Keratinocyte (primary cell): ENCODE measurements at regions not wholly inside any gene's neighbourhood (a gene's known extent, or its start where the extent isn't known, plus 50 kb on each side); places are given as distances from the start of the nearest gene placed in this dataset.

Source experiments
- EZH2 ChIP-seq: IDR thresholded peaks from one replicate; pipeline ENCODE4 v1.6.1; 2012; ENCODE audit warnings: inconsistent platforms, mild to moderate bottlenecking, low read length, moderate library complexity
- TF ChIP-seq, protein P1 (sequence below), 3 experiments: IDR thresholded peaks in 1 of 3; conservative IDR thresholded peaks in 1 of 3; optimal IDR thresholded peaks in 1 of 3; 2 replicates in 2 of 3; 3 replicates in 1 of 3; pipeline versions ENCODE3 to v1.5.1; 2011; ENCODE audit warnings: low read length in 3 of 3, mild to moderate bottlenecking in 3 of 3, moderate library complexity in 2 of 3, control low read depth in 1 of 3, inconsistent platforms in 1 of 3; ENCODE audit not compliant: insufficient read depth in 2 of 3; ENCODE audit errors: extremely low read depth in 1 of 3

- TF ChIP-seq, protein P1, sequence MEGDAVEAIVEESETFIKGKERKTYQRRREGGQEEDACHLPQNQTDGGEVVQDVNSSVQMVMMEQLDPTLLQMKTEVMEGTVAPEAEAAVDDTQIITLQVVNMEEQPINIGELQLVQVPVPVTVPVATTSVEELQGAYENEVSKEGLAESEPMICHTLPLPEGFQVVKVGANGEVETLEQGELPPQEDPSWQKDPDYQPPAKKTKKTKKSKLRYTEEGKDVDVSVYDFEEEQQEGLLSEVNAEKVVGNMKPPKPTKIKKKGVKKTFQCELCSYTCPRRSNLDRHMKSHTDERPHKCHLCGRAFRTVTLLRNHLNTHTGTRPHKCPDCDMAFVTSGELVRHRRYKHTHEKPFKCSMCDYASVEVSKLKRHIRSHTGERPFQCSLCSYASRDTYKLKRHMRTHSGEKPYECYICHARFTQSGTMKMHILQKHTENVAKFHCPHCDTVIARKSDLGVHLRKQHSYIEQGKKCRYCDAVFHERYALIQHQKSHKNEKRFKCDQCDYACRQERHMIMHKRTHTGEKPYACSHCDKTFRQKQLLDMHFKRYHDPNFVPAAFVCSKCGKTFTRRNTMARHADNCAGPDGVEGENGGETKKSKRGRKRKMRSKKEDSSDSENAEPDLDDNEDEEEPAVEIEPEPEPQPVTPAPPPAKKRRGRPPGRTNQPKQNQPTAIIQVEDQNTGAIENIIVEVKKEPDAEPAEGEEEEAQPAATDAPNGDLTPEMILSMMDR (optimal IDR thresholded peaks at IDR 0.05 in 1 of 3, IDR thresholded peaks at IDR 0.05 in 1 of 3, conservative IDR thresholded peaks at IDR 0.05 in 1 of 3; ENCODE audit: extremely low read depth in 1 of 3, insufficient read depth in 2 of 3, low read length in 3 of 3) = no peak
- TF ChIP-seq EZH2 = no peak
Measured at GRCh38 chr7:26600411-26600810, 264.0 kb downstream of the SKAP2 start.
